ENCODE measurements at regions not wholly inside any gene's neighbourhood (a gene's known extent, or its start where the extent isn't known, plus 50 kb on each side); places are given as distances from the start of the nearest gene placed in this dataset.

GRCh38 chr5:162721125-162721524, 653.6 kb downstream of the GABRG2 start:
- no peaks in the 10 kb centered on the region for H3K36me3 ChIP-seq
- no peak overlapping the region for H3K4me3 ChIP-seq (ENCODE audit: low read depth in 1 of 2, low read length in 1 of 2)
- H3K27ac ChIP-seq: no peak overlapping the region
- H3K27me3 ChIP-seq: no peaks in the 10 kb centered on the region
- H3K4me1 ChIP-seq (ENCODE audit: control insufficient read depth in 1 of 2, insufficient read depth in 1 of 2, low read depth in 1 of 2, low read length in 1 of 2): no peaks in the 10 kb centered on the region
- no peaks in the 10 kb centered on the region for H3K9me3 ChIP-seq
- TF ChIP-seq, protein P1, sequence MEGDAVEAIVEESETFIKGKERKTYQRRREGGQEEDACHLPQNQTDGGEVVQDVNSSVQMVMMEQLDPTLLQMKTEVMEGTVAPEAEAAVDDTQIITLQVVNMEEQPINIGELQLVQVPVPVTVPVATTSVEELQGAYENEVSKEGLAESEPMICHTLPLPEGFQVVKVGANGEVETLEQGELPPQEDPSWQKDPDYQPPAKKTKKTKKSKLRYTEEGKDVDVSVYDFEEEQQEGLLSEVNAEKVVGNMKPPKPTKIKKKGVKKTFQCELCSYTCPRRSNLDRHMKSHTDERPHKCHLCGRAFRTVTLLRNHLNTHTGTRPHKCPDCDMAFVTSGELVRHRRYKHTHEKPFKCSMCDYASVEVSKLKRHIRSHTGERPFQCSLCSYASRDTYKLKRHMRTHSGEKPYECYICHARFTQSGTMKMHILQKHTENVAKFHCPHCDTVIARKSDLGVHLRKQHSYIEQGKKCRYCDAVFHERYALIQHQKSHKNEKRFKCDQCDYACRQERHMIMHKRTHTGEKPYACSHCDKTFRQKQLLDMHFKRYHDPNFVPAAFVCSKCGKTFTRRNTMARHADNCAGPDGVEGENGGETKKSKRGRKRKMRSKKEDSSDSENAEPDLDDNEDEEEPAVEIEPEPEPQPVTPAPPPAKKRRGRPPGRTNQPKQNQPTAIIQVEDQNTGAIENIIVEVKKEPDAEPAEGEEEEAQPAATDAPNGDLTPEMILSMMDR (IDR thresholded peaks at IDR 0.05): no peak

DNA sequence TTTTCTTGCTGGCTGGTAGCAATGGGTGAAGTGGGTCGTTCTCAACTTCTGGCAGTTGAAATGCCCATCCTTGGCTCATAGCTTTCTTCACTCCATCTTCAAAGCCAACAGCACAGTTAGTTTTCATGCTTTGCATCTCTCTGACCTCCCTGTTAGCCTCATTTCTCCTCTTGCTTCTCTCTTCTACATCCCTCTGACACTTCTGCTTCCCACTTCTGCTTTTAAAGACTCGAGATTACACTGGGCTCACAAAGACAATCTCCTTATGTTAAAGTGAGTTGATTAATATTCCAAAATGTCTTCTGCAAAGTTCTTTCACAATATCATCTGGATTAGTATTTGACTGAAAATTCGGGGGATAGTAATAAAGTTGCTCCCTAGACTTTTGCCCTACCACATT, 684.8 kb upstream of the CCNG1 start:
- Histone ChIP-seq H3K9me3 (no peaks in the 10 kb centered on the region), H3K27ac (no peak overlapping the region), H3K4me3 (ENCODE audit: low read depth in 1 of 2, low read length in 1 of 2) (no peak overlapping the region), H3K36me3 (no peaks in the 10 kb centered on the region), H3K4me1 (ENCODE audit: control insufficient read depth in 1 of 2, insufficient read depth in 1 of 2, low read depth in 1 of 2, low read length in 1 of 2) (no peaks in the 10 kb centered on the region), H3K27me3 (no peaks in the 10 kb centered on the region)
- TF ChIP-seq, protein P1 (IDR thresholded peaks at IDR 0.05): no peak

DNA sequence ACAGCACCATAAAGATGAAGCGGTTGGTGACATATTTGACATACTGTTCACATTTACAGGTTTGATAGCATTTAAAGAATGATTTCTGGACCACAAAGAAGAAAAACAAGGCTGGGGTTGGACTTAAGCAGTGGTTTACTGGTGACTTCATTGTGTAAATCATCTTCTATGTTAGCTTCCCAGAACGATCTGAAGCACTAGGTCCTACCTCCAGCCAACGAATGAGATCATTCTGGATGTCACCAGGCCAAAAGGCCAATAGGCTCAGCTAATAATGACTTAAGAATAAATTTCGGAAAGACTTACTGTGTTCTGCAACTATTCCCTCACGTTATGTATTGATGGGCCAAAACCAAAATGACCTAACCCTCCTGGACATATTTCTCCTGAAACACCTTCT, 675.3 kb upstream of the CCNG1 start:
- Histone ChIP-seq H3K36me3 (no peaks in the 10 kb centered on the region), H3K4me3 (ENCODE audit: low read depth in 1 of 2, low read length in 1 of 2) (no peak overlapping the region), H3K27me3 (no peaks in the 10 kb centered on the region), H3K9me3 (no peaks in the 10 kb centered on the region), H3K4me1 (ENCODE audit: control insufficient read depth in 1 of 2, insufficient read depth in 1 of 2, low read depth in 1 of 2, low read length in 1 of 2) (no peaks in the 10 kb centered on the region), H3K27ac (no peak overlapping the region)
- TF ChIP-seq, protein P1 (IDR thresholded peaks at IDR 0.05): no peak

- Histone ChIP-seq H3K4me3 (ENCODE audit: low read depth in 1 of 2, low read length in 1 of 2) (no peak overlapping the region), H3K4me1 (ENCODE audit: control insufficient read depth in 1 of 2, insufficient read depth in 1 of 2, low read depth in 1 of 2, low read length in 1 of 2) (no peaks in the 10 kb centered on the region), H3K9me3 (no peaks in the 10 kb centered on the region), H3K27me3 (no peaks in the 10 kb centered on the region), H3K36me3 (no peaks in the 10 kb centered on the region), H3K27ac (no peak overlapping the region)
- TF ChIP-seq, protein P1 (IDR thresholded peaks at IDR 0.05): no peak
Measured at GRCh38 chr5:162769019-162769418, 668.4 kb upstream of the CCNG1 start.

GRCh38 chr5:162785673-162786072, 651.7 kb upstream of the CCNG1 start:
- Histone ChIP-seq H3K4me3 (ENCODE audit: low read depth in 1 of 2, low read length in 1 of 2) (no peak overlapping the region), H3K4me1 (ENCODE audit: control insufficient read depth in 1 of 2, insufficient read depth in 1 of 2, low read depth in 1 of 2, low read length in 1 of 2) (no peaks in the 10 kb centered on the region), H3K27ac (no peak overlapping the region)

More at GRCh38 chr5:162785673-162786072, 651.7 kb upstream of the CCNG1 start:
- H3K9me3 ChIP-seq: no peaks in the 10 kb centered on the region
- H3K36me3 ChIP-seq: no peaks in the 10 kb centered on the region
- TF ChIP-seq, protein P1 (IDR thresholded peaks at IDR 0.05): no peak
- no peaks in the 10 kb centered on the region for H3K27me3 ChIP-seq

Data from neutrophil (primary cell).